ENCODE measurements at regions not wholly inside any gene's neighbourhood (a gene's known extent, or its start where the extent isn't known, plus 50 kb on each side); places are given as distances from the start of the nearest gene placed in this dataset.
A peak's percentile ranks its signal among the peaks of the same experiment; 100 is the strongest.

- TF ChIP-seq EZH2 (IDR thresholded peaks at IDR 0.05) (no peak), POLR2AphosphoS5 (IDR thresholded peaks at IDR 0.05; ENCODE audit: borderline replicate concordance, low read depth, low read length) (no peak), FOXP2 (optimal IDR thresholded peaks at IDR 0.05; ENCODE audit: control extremely low read depth, extremely low read length, insufficient read depth) (no peak)
- no peak for DNase-seq (ENCODE audit: low read depth, low spot score)
- no peaks in the 10 kb centered on the region; the same call in 1 of the 2 replicates for H3K9me3 ChIP-seq (ENCODE audit: low read depth, low read length)
- no peak overlapping the region for H3K27ac ChIP-seq
- no peak overlapping the region for H3K9ac ChIP-seq (ENCODE audit: insufficient read length)
- no peaks in the 10 kb centered on the region for H3K36me3 ChIP-seq (ENCODE audit: insufficient read depth, low read length)
- H3K4me3 ChIP-seq, result no peak overlapping the region
Observed at GRCh38 chr9:13651969-13652663, 372.6 kb upstream of the MPDZ start.

DNA sequence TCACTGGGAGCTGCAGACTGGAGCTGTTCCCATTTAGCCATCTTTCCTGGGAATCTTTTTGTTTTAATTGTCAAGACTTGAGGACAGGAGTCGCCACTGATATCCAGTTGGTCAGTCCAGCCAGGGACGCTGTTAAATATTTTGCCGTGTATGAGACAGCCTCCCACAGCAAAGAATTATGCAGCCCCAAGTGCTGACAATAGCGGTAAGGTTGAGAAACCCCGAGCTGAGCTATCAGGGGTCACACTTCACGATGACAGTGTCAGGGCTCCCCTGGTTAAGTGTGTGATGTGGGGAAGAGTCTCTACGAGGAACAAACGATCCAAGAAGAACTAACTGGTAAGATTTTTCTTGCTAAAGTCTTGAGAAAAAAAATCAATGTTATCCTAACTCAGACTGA, 372.0 kb upstream of the MPDZ start:
- Histone ChIP-seq H3K9me3 (ENCODE audit: low read depth, low read length) (no peaks in the 10 kb centered on the region; the same call in 1 of the 2 replicates), H3K36me3 (ENCODE audit: insufficient read depth, low read length) (no peaks in the 10 kb centered on the region)

GRCh38 chr9:13648676-13649075, 369.2 kb upstream of the MPDZ start:
- Histone ChIP-seq H3K4me3 (no peak overlapping the region), H3K9me3 (ENCODE audit: low read depth, low read length) (no peaks in the 10 kb centered on the region; the same call in 1 of the 2 replicates), H3K9ac (ENCODE audit: insufficient read length) (no peak overlapping the region), H3K36me3 (ENCODE audit: insufficient read depth, low read length) (no peaks in the 10 kb centered on the region), H3K27ac (no peak overlapping the region)
- DNase-seq (ENCODE audit: low read depth, low spot score), result no peak
- TF ChIP-seq FOXP2 (optimal IDR thresholded peaks at IDR 0.05; ENCODE audit: control extremely low read depth, extremely low read length, insufficient read depth), result no peak
- no peak for TF ChIP-seq EZH2 (IDR thresholded peaks at IDR 0.05)
- TF ChIP-seq POLR2AphosphoS5 (IDR thresholded peaks at IDR 0.05; ENCODE audit: borderline replicate concordance, low read depth, low read length), result no peak

More for the DNA sequence above, 372.0 kb upstream of the MPDZ start:
- no peak for DNase-seq (ENCODE audit: low read depth, low spot score)
- Histone ChIP-seq H3K4me3 (no peak overlapping the region), H3K9ac (ENCODE audit: insufficient read length) (no peak overlapping the region), H3K27ac (no peak overlapping the region)
- TF ChIP-seq POLR2AphosphoS5 (IDR thresholded peaks at IDR 0.05; ENCODE audit: borderline replicate concordance, low read depth, low read length) (no peak), EZH2 (IDR thresholded peaks at IDR 0.05) (no peak), FOXP2 (optimal IDR thresholded peaks at IDR 0.05; ENCODE audit: control extremely low read depth, extremely low read length, insufficient read depth) (no peak)

GRCh38 chr9:13648068-13648467, 368.6 kb upstream of the MPDZ start:
- Histone ChIP-seq H3K9me3 (ENCODE audit: low read depth, low read length) (no peaks in the 10 kb centered on the region; the same call in 1 of the 2 replicates), H3K27ac (no peak overlapping the region), H3K9ac (ENCODE audit: insufficient read length) (no peak overlapping the region), H3K4me3 (no peak overlapping the region), H3K36me3 (ENCODE audit: insufficient read depth, low read length) (no peaks in the 10 kb centered on the region)
- TF ChIP-seq FOXP2 (optimal IDR thresholded peaks at IDR 0.05; ENCODE audit: control extremely low read depth, extremely low read length, insufficient read depth) (no peak), POLR2AphosphoS5 (IDR thresholded peaks at IDR 0.05; ENCODE audit: borderline replicate concordance, low read depth, low read length) (no peak), EZH2 (IDR thresholded peaks at IDR 0.05) (no peak)
- no peak for DNase-seq (ENCODE audit: low read depth, low spot score)

- H3K27ac ChIP-seq, result peak overlapping the region; percentile 72; the same call in 1 of the 2 replicates
- DNase-seq (ENCODE audit: low read depth, low spot score), result no peak
- TF ChIP-seq EZH2 (IDR thresholded peaks at IDR 0.05) (no peak), POLR2AphosphoS5 (IDR thresholded peaks at IDR 0.05; ENCODE audit: borderline replicate concordance, low read depth, low read length) (no peak), FOXP2 (optimal IDR thresholded peaks at IDR 0.05; ENCODE audit: control extremely low read depth, extremely low read length, insufficient read depth) (no peak)
- no peaks in the 10 kb centered on the region for H3K36me3 ChIP-seq (ENCODE audit: insufficient read depth, low read length)
- no peak overlapping the region for H3K9ac ChIP-seq (ENCODE audit: insufficient read length)
- no peak overlapping the region for H3K4me3 ChIP-seq
- H3K9me3 ChIP-seq (ENCODE audit: low read depth, low read length), result no peaks in the 10 kb centered on the region
Observed at GRCh38 chr9:13646500-13647021, 367.1 kb upstream of the MPDZ start.

DNA sequence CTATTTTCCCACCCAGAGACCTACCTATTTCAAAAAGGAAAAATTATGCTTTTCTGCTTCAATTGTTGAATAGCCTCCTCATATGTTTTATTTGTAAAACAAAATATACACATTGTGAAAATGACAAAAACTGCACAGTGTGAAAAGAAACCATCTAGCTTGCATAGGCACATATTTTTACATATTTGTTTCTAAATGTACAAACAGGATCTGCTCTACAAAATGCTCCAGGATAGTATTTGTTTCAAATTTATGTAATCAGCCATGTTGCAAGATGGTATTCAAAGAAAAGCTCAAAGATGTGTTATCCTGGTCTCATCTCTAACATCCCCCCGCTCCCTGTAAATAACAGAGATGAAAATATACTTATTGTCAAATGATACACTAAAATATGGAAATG, 366.1 kb upstream of the MPDZ start:
- H3K27ac ChIP-seq, result peak overlapping the region; percentile 72
- TF ChIP-seq EZH2 (IDR thresholded peaks at IDR 0.05), result no peak
- TF ChIP-seq POLR2AphosphoS5 (IDR thresholded peaks at IDR 0.05; ENCODE audit: borderline replicate concordance, low read depth, low read length), result no peak
- TF ChIP-seq FOXP2 (optimal IDR thresholded peaks at IDR 0.05; ENCODE audit: control extremely low read depth, extremely low read length, insufficient read depth), result no peak
- no peak for DNase-seq (ENCODE audit: low read depth, low spot score)
- H3K36me3 ChIP-seq (ENCODE audit: insufficient read depth, low read length), result no peaks in the 10 kb centered on the region
- H3K9me3 ChIP-seq (ENCODE audit: low read depth, low read length), result no peaks in the 10 kb centered on the region; the same call in 1 of the 2 replicates
- H3K9ac ChIP-seq (ENCODE audit: insufficient read length), result peak overlapping the region; percentile 44
- H3K4me3 ChIP-seq, result no peak overlapping the region

DNA sequence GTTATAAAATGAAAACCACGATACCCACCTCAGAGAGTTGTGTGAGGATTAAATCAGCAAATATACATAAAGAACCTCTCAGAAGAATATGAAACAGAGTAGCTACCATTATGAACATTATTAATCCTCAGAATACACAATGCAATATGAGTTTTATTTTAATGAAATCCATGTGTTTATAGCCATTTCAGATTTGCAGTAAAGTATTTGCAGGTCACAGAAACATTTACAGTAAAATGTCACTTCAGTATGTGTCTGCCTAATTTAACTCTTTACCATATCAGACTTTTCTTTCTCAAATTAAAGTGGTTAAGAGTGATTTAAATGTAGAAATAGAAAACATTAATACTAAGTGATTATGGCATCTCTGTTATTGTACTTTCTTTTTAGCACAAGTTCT, 365.2 kb upstream of the MPDZ start:
- Histone ChIP-seq H3K36me3 (ENCODE audit: insufficient read depth, low read length) (no peaks in the 10 kb centered on the region), H3K4me3 (peak overlapping the region; percentile 47), H3K27ac (peak overlapping the region; percentile 72), H3K9ac (ENCODE audit: insufficient read length) (peak overlapping the region; percentile 44), H3K9me3 (ENCODE audit: low read depth, low read length) (no peaks in the 10 kb centered on the region; the same call in 1 of the 2 replicates)
- TF ChIP-seq POLR2AphosphoS5 (IDR thresholded peaks at IDR 0.05; ENCODE audit: borderline replicate concordance, low read depth, low read length) (no peak), FOXP2 (optimal IDR thresholded peaks at IDR 0.05; ENCODE audit: control extremely low read depth, extremely low read length, insufficient read depth) (no peak), EZH2 (IDR thresholded peaks at IDR 0.05) (no peak)
- no peak for DNase-seq (ENCODE audit: low read depth, low spot score)

DNA sequence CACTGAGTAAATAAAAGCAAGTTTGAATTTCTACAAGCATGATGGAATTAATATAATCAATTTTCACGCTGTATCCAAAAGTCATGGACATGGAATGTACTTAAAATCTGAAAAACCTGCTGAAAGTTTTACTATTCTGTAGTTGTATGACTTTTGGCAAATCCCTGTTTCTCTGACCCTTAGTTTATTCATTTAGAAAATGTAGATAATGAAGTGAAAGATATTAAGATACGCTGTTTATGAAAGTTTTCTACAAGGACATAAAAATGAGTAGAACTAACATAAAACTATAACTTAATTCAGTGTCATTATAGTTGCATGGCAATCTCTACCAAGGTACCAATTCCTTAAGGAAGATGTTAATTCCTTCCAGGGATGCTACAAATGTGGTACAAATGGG, 363.2 kb upstream of the MPDZ start:
- Histone ChIP-seq H3K4me3 (no peak overlapping the region), H3K36me3 (ENCODE audit: insufficient read depth, low read length) (no peaks in the 10 kb centered on the region), H3K27ac (no peak overlapping the region), H3K9me3 (ENCODE audit: low read depth, low read length) (no peaks in the 10 kb centered on the region; the same call in 1 of the 2 replicates), H3K9ac (ENCODE audit: insufficient read length) (no peak overlapping the region)
- DNase-seq (ENCODE audit: low read depth, low spot score), result no peak
- TF ChIP-seq EZH2 (IDR thresholded peaks at IDR 0.05) (no peak), FOXP2 (optimal IDR thresholded peaks at IDR 0.05; ENCODE audit: control extremely low read depth, extremely low read length, insufficient read depth) (no peak), POLR2AphosphoS5 (IDR thresholded peaks at IDR 0.05; ENCODE audit: borderline replicate concordance, low read depth, low read length) (no peak)

Measured in SK-N-MC (cell line).